Breast epithelium (tissue), 3 donors: ENCODE measurements at regions not wholly inside any gene's neighbourhood (a gene's known extent, or its start where the extent isn't known, plus 50 kb on each side); places are given as distances from the start of the nearest gene placed in this dataset.

Source experiments
- POLR2A ChIP-seq: fragments of 450-650 bp; IDR thresholded peaks from one replicate; pipeline ENCODE4 v1.6.1; 2016; ENCODE audit warnings: antibody characterized with exemption, mild to moderate bottlenecking, moderate library complexity
- POLR2AphosphoS5 ChIP-seq, 3 donors: sonication (generic); formaldehyde crosslinking; IDR thresholded peaks; one replicate each; pipeline ENCODE4 v1.6.1; 2017; ENCODE audit warnings: antibody characterized with exemption in 3 of 3
- TF ChIP-seq, protein P1 (sequence below), 3 donors: fragments of 450-650 bp; IDR thresholded peaks; one replicate each; pipeline ENCODE4 v1.5.1; 2016 to 2017; ENCODE audit warnings: antibody characterized with exemption in 3 of 3, mild to moderate bottlenecking in 3 of 3, moderate library complexity in 3 of 3

DNA sequence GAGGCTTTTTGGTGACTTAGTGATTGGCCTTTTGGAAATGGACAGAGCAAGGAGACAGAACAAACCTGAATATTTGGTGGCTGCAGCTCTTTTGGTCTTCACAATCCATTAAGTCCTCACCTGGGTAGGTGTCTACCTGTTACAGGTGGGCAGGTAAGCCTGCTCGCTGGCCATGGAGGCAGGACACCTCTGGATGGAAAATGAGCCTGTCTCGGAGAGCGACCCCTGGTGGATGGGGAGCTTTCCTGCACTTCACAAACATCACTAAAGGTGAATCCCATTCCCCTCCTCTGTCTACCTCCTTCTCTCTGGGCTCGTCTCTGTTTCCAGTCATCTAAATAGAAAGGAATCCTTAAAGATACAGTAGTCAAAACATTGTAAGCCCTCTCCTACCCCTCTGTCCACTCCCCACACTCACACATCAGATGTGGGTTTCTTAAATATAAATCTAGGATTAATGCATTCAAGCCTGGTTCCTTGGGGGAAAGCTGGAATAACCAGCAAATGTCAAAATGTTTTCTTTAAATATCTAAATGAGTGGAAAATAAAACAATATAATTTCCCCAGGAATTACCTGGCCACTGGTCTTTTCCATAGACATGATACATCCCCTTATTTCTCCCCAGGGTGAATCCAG lies 304.9 kb downstream of the CDH26 start:
- TF ChIP-seq, protein P1, sequence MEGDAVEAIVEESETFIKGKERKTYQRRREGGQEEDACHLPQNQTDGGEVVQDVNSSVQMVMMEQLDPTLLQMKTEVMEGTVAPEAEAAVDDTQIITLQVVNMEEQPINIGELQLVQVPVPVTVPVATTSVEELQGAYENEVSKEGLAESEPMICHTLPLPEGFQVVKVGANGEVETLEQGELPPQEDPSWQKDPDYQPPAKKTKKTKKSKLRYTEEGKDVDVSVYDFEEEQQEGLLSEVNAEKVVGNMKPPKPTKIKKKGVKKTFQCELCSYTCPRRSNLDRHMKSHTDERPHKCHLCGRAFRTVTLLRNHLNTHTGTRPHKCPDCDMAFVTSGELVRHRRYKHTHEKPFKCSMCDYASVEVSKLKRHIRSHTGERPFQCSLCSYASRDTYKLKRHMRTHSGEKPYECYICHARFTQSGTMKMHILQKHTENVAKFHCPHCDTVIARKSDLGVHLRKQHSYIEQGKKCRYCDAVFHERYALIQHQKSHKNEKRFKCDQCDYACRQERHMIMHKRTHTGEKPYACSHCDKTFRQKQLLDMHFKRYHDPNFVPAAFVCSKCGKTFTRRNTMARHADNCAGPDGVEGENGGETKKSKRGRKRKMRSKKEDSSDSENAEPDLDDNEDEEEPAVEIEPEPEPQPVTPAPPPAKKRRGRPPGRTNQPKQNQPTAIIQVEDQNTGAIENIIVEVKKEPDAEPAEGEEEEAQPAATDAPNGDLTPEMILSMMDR (IDR thresholded peaks at IDR 0.05) = peak in 1 of 3 donors; percentile 24
- TF ChIP-seq POLR2AphosphoS5 (IDR thresholded peaks at IDR 0.05) (no peak), POLR2A (no peak)
